IMR-90 (cell line): ENCODE measurements at regions not wholly inside any gene's neighbourhood (a gene's known extent, or its start where the extent isn't known, plus 50 kb on each side); places are given as distances from the start of the nearest gene placed in this dataset.

ENCODE experiments used
- ATAC-seq: fragments of 200-7000 bp; cut with Tn5 transposase; 2 replicates; pipeline ENCODE4 v1.9.1; 2020; ENCODE audit warnings: low read depth, mild to moderate bottlenecking, moderate library complexity
- BruUV-seq: library from RNA; stranded (reverse); fragments of 400-500 nt; replicated peaks from 2 replicates; lab custom pipeline; 2021; lab: Mats Ljungman, UMichigan
- CTCF ChIA-PET: fragments of 300-600 bp; formaldehyde crosslinking; extraction: SDS; loops from one replicate; lab custom pipeline; 2021; ENCODE audit warnings: antibody characterized with exemption; lab: Yijun Ruan, JAX
- POLR2A ChIA-PET: fragments of 300-600 bp; sonication (Branson Sonifier 250); formaldehyde crosslinking; loops from one replicate; lab custom pipeline; 2022; ENCODE audit warnings: antibody characterized with exemption; ENCODE audit not compliant: unreplicated experiment; lab: Charles Lee
- DNase-seq: peaks from one replicate; pipeline ENCODE4 v3.0.0; 2013
- H2AFZ ChIP-seq: replicated peaks from 2 replicates; pipeline ENCODE3; 2013; ENCODE audit warnings: low read length, mild to moderate bottlenecking; ENCODE audit not compliant: poor library complexity
- H2AK5ac ChIP-seq: 2 replicates; pipeline ENCODE4 v1.6.1; 2013; ENCODE audit warnings: low read depth, low read length, inconsistent platforms
- H2AK9ac ChIP-seq: replicated peaks from 2 replicates; pipeline ENCODE3; 2013; ENCODE audit warnings: mild to moderate bottlenecking, low read depth, low read length, moderate library complexity; ENCODE audit not compliant: poor library complexity
- H2BK120ac ChIP-seq: 2 replicates; pipeline ENCODE4 v1.6.1; 2013; ENCODE audit warnings: low read depth, low read length, inconsistent platforms
- H2BK15ac ChIP-seq: 3 replicates; pipeline ENCODE4 v1.6.1; 2013; ENCODE audit warnings: low read depth, low read length, inconsistent platforms
- H2BK20ac ChIP-seq: 2 replicates; pipeline ENCODE4 v1.6.1; 2013; ENCODE audit warnings: low read depth, mild to moderate bottlenecking, inconsistent platforms, low read length, moderate library complexity
- H2BK5ac ChIP-seq: 2 replicates; pipeline ENCODE4 v1.6.1; 2013; ENCODE audit warnings: mild to moderate bottlenecking, low read depth, low read length, inconsistent platforms; ENCODE audit not compliant: poor library complexity, severe bottlenecking
- H3K14ac ChIP-seq: replicated peaks from 2 replicates; pipeline ENCODE4 v1.6.1; 2013; ENCODE audit warnings: low read depth, low read length, inconsistent platforms
- H3K18ac ChIP-seq: 2 replicates; pipeline ENCODE4 v1.6.1; 2013; ENCODE audit warnings: low read depth, low read length, control low read depth
- H3K23ac ChIP-seq: 2 replicates; pipeline ENCODE4 v1.6.1; 2013; ENCODE audit warnings: low read depth, low read length, inconsistent platforms
- H3K27ac ChIP-seq: 2 replicates; pipeline ENCODE4 v1.5.1; 2013; ENCODE audit warnings: mild to moderate bottlenecking, control low read depth, low read length; ENCODE audit not compliant: insufficient read depth
- H3K27me3 ChIP-seq: 2 replicates; pipeline ENCODE4 v1.6.1; 2013; ENCODE audit warnings: low read length; ENCODE audit not compliant: control insufficient read depth, insufficient read depth
- H3K36me3 ChIP-seq: 2 replicates; pipeline ENCODE4 v1.6.1; 2013; ENCODE audit warnings: low read length, mixed read lengths; ENCODE audit not compliant: control insufficient read depth, insufficient read depth
- H3K4ac ChIP-seq: 2 replicates; pipeline ENCODE4 v1.6.1; 2013; ENCODE audit warnings: low read depth, low read length, inconsistent platforms
- H3K4me1 ChIP-seq: 2 replicates; pipeline ENCODE4 v1.6.1; 2013; ENCODE audit warnings: low read length, mixed read lengths; ENCODE audit not compliant: control insufficient read depth, insufficient read depth
- H3K4me2 ChIP-seq: 2 replicates; pipeline ENCODE4 v1.6.1; 2013; ENCODE audit warnings: low read depth, mild to moderate bottlenecking, control low read depth, low read length, moderate library complexity
- H3K4me3 ChIP-seq: 2 replicates; pipeline ENCODE4 v1.5.1; 2013; ENCODE audit warnings: low read depth, mild to moderate bottlenecking, control low read depth, low read length, moderate library complexity; ENCODE audit not compliant: insufficient read depth
- H3K56ac ChIP-seq: 2 replicates; pipeline ENCODE4 v1.6.1; 2013; ENCODE audit warnings: low read length, inconsistent platforms; ENCODE audit not compliant: insufficient read depth; ENCODE audit errors: extremely low read depth
- H3K79me1 ChIP-seq, 2 experiments: 2 replicates each; pipeline ENCODE4 v1.6.1; 2013; ENCODE audit warnings: low read length in 2 of 2, inconsistent platforms in 1 of 2, low read depth in 1 of 2
- H3K9ac ChIP-seq: 2 replicates; pipeline ENCODE4 v1.6.1; 2013; ENCODE audit warnings: low read depth, low read length, control low read depth
- H3K9me1 ChIP-seq: 2 replicates; pipeline ENCODE4 v1.6.1; 2013; ENCODE audit warnings: low read length, inconsistent platforms; ENCODE audit not compliant: insufficient read depth
- H3K9me3 ChIP-seq: 2 replicates; pipeline ENCODE4 v1.6.1; 2013; ENCODE audit warnings: low read length; ENCODE audit not compliant: control insufficient read depth, insufficient read depth
- H4K20me1 ChIP-seq: 2 replicates; pipeline ENCODE4 v1.6.1; 2013; ENCODE audit warnings: low read length, inconsistent platforms; ENCODE audit not compliant: insufficient read depth
- H4K5ac ChIP-seq: 2 replicates; pipeline ENCODE4 v1.6.1; 2013; ENCODE audit warnings: mild to moderate bottlenecking, low read depth, low read length, control low read depth
- H4K8ac ChIP-seq, 2 experiments: 2 replicates each; pipeline ENCODE4 v1.6.1; 2013; ENCODE audit warnings: low read depth in 2 of 2, low read length in 2 of 2, control low read depth in 1 of 2, inconsistent platforms in 1 of 2
- H4K91ac ChIP-seq: 2 replicates; pipeline ENCODE4 v1.6.1; 2013; ENCODE audit warnings: low read depth, low read length, inconsistent platforms; ENCODE audit not compliant: insufficient read depth
- BHLHE40 ChIP-seq: fragments of 150-350 bp; IDR thresholded peaks from 2 replicates; pipeline ENCODE4 v1.6.1; 2016; ENCODE audit warnings: mild to moderate bottlenecking, low read depth, low read length
- CEBPB ChIP-seq: IDR thresholded peaks from 2 replicates; pipeline ENCODE4 v1.6.1; 2012; ENCODE audit warnings: low read depth, low read length, improper control_type of control experiment
- CHD1 ChIP-seq: IDR thresholded peaks from 2 replicates; pipeline ENCODE4 v1.6.1; 2012; ENCODE audit warnings: low read depth, low read length, improper control_type of control experiment
- FOS ChIP-seq: fragments of 150-350 bp; IDR thresholded peaks from 2 replicates; pipeline ENCODE4 v1.6.1; 2016; ENCODE audit warnings: low read depth, low read length
- MAFK ChIP-seq: IDR thresholded peaks from 2 replicates; pipeline ENCODE4 v1.6.1; 2012; ENCODE audit warnings: low read depth, low read length, improper control_type of control experiment
- MAZ ChIP-seq: IDR thresholded peaks from 2 replicates; pipeline ENCODE4 v1.6.1; 2012; ENCODE audit warnings: low read depth, mild to moderate bottlenecking, low read length, improper control_type of control experiment, moderate library complexity, borderline replicate concordance
- MXI1 ChIP-seq: IDR thresholded peaks from 2 replicates; pipeline ENCODE4 v1.6.1; 2012; ENCODE audit warnings: low read depth, mild to moderate bottlenecking, low read length, moderate library complexity, borderline replicate concordance
- NFE2L2 ChIP-seq: fragments of 150-350 bp; IDR thresholded peaks from 2 replicates; pipeline ENCODE4 v1.6.1; 2016; ENCODE audit warnings: low read depth, mild to moderate bottlenecking, low read length
- POLR2A ChIP-seq: IDR thresholded peaks from 2 replicates; pipeline ENCODE4 v1.6.1; 2012; ENCODE audit warnings: mild to moderate bottlenecking, low read depth, low read length
- RAD21 ChIP-seq: IDR thresholded peaks from 2 replicates; pipeline ENCODE4 v1.6.1; 2012; ENCODE audit warnings: low read length, improper control_type of control experiment
- RCOR1 ChIP-seq: IDR thresholded peaks from 2 replicates; pipeline ENCODE4 v1.6.1; 2012; ENCODE audit warnings: mild to moderate bottlenecking, low read length, improper control_type of control experiment; ENCODE audit not compliant: insufficient replicate concordance
- RFX5 ChIP-seq: IDR thresholded peaks from 2 replicates; pipeline ENCODE4 v1.8.0; 2012; ENCODE audit warnings: low read depth, mild to moderate bottlenecking, low read length, moderate library complexity
- SMC3 ChIP-seq: fragments of 150-350 bp; IDR thresholded peaks from 2 replicates; pipeline ENCODE4 v1.6.1; 2016; ENCODE audit warnings: low read depth, mild to moderate bottlenecking, antibody characterized with exemption, low read length, moderate library complexity
- WGBS, 2 experiments: methylation state at CpG; one replicate each; pipeline versions ENCODE4 v1.1.5 to v1.1.7; 2013; ENCODE audit warnings: missing lambda C conversion rate in 2 of 2; ENCODE audit not compliant: insufficient read length in 1 of 2; ENCODE audit errors: extremely low coverage in 2 of 2; 5-methylcytosine and 5-hydroxymethylcytosine counted together
- dilution Hi-C: fragments of 300-500 bp; cut with HindIII; formaldehyde crosslinking; loops from one replicate; pipeline ENCODE4 v1.14.3; 2018; ENCODE audit warnings: low sequenced_read_pairs; ENCODE audit not compliant: unreplicated experiment
- in situ Hi-C: fragments of 300-500 bp; cut with MboI; formaldehyde crosslinking; loops from 3 replicates; pipeline ENCODE4 v1.14.3; 2019; ENCODE audit warnings: low sequenced_read_pairs, inconsistent platforms, mixed read lengths
- intact Hi-C: fragments of 100-400 bp; cut with micrococcal nuclease; formaldehyde crosslinking; loops from 2 replicates; pipeline ENCODE4 v1.10.0; 2022
- TF ChIP-seq, protein P1 (sequence below): fragments of 150-350 bp; IDR thresholded peaks from 2 replicates; pipeline ENCODE4 v1.6.1; 2017; ENCODE audit warnings: mild to moderate bottlenecking, antibody characterized with exemption, low read length, low read depth
- TF ChIP-seq, protein P2 (sequence below): conservative IDR thresholded peaks from 2 replicates; pipeline ENCODE4 v1.5.1; 2012; ENCODE audit warnings: mild to moderate bottlenecking, low read depth, low read length, improper control_type of control experiment
- TF ChIP-seq, protein P3 (sequence below): fragments of 150-350 bp; IDR thresholded peaks from 2 replicates; pipeline ENCODE4 v1.6.1; 2016; ENCODE audit warnings: low read depth, mild to moderate bottlenecking, low read length, moderate library complexity, borderline replicate concordance

DNA sequence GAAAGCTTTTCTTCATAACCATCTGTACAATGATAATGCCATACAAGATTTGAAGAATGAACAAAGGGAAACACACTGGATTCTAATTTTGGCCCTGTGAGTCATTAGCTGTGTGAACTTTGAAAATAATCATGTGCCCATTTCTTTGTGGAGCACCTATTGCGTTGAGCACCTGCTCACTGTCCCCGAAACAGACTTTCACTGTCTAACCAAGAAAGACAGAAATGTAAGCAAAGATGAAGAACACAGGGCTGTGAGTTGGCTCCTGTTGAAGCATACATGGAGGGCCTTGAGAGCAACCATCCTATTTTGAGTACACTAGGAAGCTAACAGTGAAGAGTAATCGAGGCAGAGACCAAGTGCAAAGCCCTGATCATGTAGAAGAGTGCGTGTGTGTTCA, 118.4 kb upstream of the SLC25A13 start:
- no peak overlapping the region for H3K4ac ChIP-seq
- no peaks in the 10 kb centered on the region for H3K36me3 ChIP-seq
- H2BK120ac ChIP-seq, result no peak overlapping the region
- H2BK5ac ChIP-seq, result no peak overlapping the region
- H2BK20ac ChIP-seq, result no peak overlapping the region
- no peak overlapping the region for H3K4me2 ChIP-seq
- no peak overlapping the region for H4K91ac ChIP-seq
- no CpG with 5 or more reads among the region's 4 CpGs for WGBS, 2 experiments
- H2BK15ac ChIP-seq, result no peak overlapping the region
- dilution Hi-C loops, result no loop called here
- H2AK5ac ChIP-seq, result no peak overlapping the region
- no TSS peak for BruUV-seq
- no peaks in the 10 kb centered on the region for H3K9me3 ChIP-seq
- no peak overlapping the region for H3K27ac ChIP-seq
- ChIA-PET CTCF (no interaction called here), POLR2A (no interaction called here)
- H4K5ac ChIP-seq, result no peak overlapping the region
- H4K8ac ChIP-seq, result no peak overlapping the region
- H3K56ac ChIP-seq, result no peak overlapping the region
- ATAC-seq (no peak), DNase-seq (no peak)
- H3K14ac ChIP-seq, result no peak overlapping the region
- H2AK9ac ChIP-seq, result no peak overlapping the region
- intact Hi-C loops, result no loop called here
- no peaks in the 10 kb centered on the region for H4K20me1 ChIP-seq
- H2AFZ ChIP-seq, result no peak overlapping the region
- no peaks in the 10 kb centered on the region for H3K9me1 ChIP-seq
- TF ChIP-seq RCOR1 (no peak), CHD1 (no peak), MAFK (no peak), BHLHE40 (no peak), RAD21 (no peak), MXI1 (no peak), CEBPB (no peak), SMC3 (no peak), RFX5 (no peak), NFE2L2 (no peak), FOS (no peak), POLR2A (no peak), MAZ (no peak)
- TF ChIP-seq, protein P1, sequence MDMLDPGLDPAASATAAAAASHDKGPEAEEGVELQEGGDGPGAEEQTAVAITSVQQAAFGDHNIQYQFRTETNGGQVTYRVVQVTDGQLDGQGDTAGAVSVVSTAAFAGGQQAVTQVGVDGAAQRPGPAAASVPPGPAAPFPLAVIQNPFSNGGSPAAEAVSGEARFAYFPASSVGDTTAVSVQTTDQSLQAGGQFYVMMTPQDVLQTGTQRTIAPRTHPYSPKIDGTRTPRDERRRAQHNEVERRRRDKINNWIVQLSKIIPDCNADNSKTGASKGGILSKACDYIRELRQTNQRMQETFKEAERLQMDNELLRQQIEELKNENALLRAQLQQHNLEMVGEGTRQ, result no peak
- TF ChIP-seq, protein P2, sequence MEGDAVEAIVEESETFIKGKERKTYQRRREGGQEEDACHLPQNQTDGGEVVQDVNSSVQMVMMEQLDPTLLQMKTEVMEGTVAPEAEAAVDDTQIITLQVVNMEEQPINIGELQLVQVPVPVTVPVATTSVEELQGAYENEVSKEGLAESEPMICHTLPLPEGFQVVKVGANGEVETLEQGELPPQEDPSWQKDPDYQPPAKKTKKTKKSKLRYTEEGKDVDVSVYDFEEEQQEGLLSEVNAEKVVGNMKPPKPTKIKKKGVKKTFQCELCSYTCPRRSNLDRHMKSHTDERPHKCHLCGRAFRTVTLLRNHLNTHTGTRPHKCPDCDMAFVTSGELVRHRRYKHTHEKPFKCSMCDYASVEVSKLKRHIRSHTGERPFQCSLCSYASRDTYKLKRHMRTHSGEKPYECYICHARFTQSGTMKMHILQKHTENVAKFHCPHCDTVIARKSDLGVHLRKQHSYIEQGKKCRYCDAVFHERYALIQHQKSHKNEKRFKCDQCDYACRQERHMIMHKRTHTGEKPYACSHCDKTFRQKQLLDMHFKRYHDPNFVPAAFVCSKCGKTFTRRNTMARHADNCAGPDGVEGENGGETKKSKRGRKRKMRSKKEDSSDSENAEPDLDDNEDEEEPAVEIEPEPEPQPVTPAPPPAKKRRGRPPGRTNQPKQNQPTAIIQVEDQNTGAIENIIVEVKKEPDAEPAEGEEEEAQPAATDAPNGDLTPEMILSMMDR, result no peak
- TF ChIP-seq, protein P3, sequence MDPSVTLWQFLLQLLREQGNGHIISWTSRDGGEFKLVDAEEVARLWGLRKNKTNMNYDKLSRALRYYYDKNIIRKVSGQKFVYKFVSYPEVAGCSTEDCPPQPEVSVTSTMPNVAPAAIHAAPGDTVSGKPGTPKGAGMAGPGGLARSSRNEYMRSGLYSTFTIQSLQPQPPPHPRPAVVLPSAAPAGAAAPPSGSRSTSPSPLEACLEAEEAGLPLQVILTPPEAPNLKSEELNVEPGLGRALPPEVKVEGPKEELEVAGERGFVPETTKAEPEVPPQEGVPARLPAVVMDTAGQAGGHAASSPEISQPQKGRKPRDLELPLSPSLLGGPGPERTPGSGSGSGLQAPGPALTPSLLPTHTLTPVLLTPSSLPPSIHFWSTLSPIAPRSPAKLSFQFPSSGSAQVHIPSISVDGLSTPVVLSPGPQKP, result no peak
- no peak overlapping the region for H3K23ac ChIP-seq
- H3K4me1 ChIP-seq, result no peaks in the 10 kb centered on the region
- no peak overlapping the region for H3K9ac ChIP-seq
- H3K79me1 ChIP-seq, result no peaks in the 10 kb centered on the region
- no peak overlapping the region for H3K4me3 ChIP-seq
- H3K27me3 ChIP-seq, result no peaks in the 10 kb centered on the region
- H3K18ac ChIP-seq, result no peak overlapping the region
- in situ Hi-C loops, result no loop called here
